Endodermal cell (in vitro differentiated cells): ENCODE measurements at regions not wholly inside any gene's neighbourhood (a gene's known extent, or its start where the extent isn't known, plus 50 kb on each side); places are given as distances from the start of the nearest gene placed in this dataset.

Source experiments
- DNase-seq: peaks from one replicate; pipeline ENCODE4 v3.0.0-alpha.2; 2017
- H3K27ac ChIP-seq: 2 replicates; pipeline ENCODE4 v1.5.1; 2013; ENCODE audit warnings: mild to moderate bottlenecking, low read depth, low read length, moderate library complexity
- H3K27me3 ChIP-seq: 2 replicates; pipeline ENCODE4 v1.6.1; 2013; ENCODE audit warnings: mild to moderate bottlenecking, low read length, moderate library complexity; ENCODE audit not compliant: insufficient read depth, control insufficient read depth, poor library complexity, severe bottlenecking
- H3K36me3 ChIP-seq: 2 replicates; pipeline ENCODE4 v1.7.0; 2013; ENCODE audit warnings: mild to moderate bottlenecking, low read length, moderate library complexity; ENCODE audit not compliant: control insufficient read depth, insufficient read depth
- H3K4me1 ChIP-seq: one replicate; pipeline ENCODE4 v1.7.0; 2013; ENCODE audit warnings: low read length; ENCODE audit not compliant: control insufficient read depth, insufficient read depth
- H3K4me3 ChIP-seq: 2 replicates; pipeline ENCODE4 v1.5.1; 2013; ENCODE audit warnings: mild to moderate bottlenecking, low read length, moderate library complexity
- H3K9ac ChIP-seq: 2 replicates; pipeline ENCODE4 v1.6.1; 2013; ENCODE audit warnings: mild to moderate bottlenecking, low read length, moderate library complexity; ENCODE audit not compliant: poor library complexity, severe bottlenecking; ENCODE audit errors: extremely low read depth
- H3K9me3 ChIP-seq: 2 replicates; pipeline ENCODE4 v1.6.1; 2013; ENCODE audit warnings: mild to moderate bottlenecking, low read length, moderate library complexity; ENCODE audit not compliant: control insufficient read depth
- H3K27ac Mint-ChIP-seq: 2 replicates; pipeline ENCODE4 v1.8.0; 2020; ENCODE audit warnings: mixed read lengths
- H3K27me3 Mint-ChIP-seq: 2 replicates; pipeline ENCODE4 v1.8.0; 2021; ENCODE audit warnings: mild to moderate bottlenecking, mixed read lengths; ENCODE audit not compliant: insufficient read depth
- H3K36me3 Mint-ChIP-seq: 2 replicates; pipeline ENCODE4 v1.8.0; 2020; ENCODE audit warnings: low read depth, mixed read lengths
- H3K4me1 Mint-ChIP-seq: 2 replicates; pipeline ENCODE4 v1.8.0; 2020; ENCODE audit warnings: mixed read lengths
- H3K4me3 Mint-ChIP-seq: 2 replicates; pipeline ENCODE4 v1.8.0; 2020; ENCODE audit warnings: mild to moderate bottlenecking, moderate library complexity, mixed read lengths
- H3K9me3 Mint-ChIP-seq: 2 replicates; pipeline ENCODE4 v1.8.0; 2020; ENCODE audit warnings: mild to moderate bottlenecking, mixed read lengths
- CTCF ChIP-seq: fragments of 200-600 bp; sonication (generic); conservative IDR thresholded peaks from 2 replicates; pipeline ENCODE4 v1.5.0; 2021; ENCODE audit warnings: antibody characterized with exemption, mild to moderate bottlenecking
- WGBS, 2 experiments: methylation state at CpG; one replicate each; pipeline versions ENCODE4 v1.1.5 to v1.1.7; 2013; ENCODE audit warnings: missing lambda C conversion rate in 2 of 2, mixed read lengths in 1 of 2; ENCODE audit not compliant: insufficient coverage in 1 of 2, insufficient read length in 1 of 2; 5-methylcytosine and 5-hydroxymethylcytosine counted together

GRCh38 chr12:84315926-84316325, 596.7 kb downstream of the SLC6A15 start:
- no peak overlapping the region for H3K4me3 ChIP-seq
- no peak overlapping the region for H3K4me3 Mint-ChIP-seq
- no peaks in the 10 kb centered on the region for H3K27me3 Mint-ChIP-seq
- no peaks in the 10 kb centered on the region for H3K27me3 ChIP-seq
- no peaks in the 10 kb centered on the region for H3K9me3 ChIP-seq
- WGBS, 2 experiments: 88% methylated on average over 1 of the region's 1 CpG; no CpG with 5 or more reads in 1 of the 2 experiments
- TF ChIP-seq CTCF: no peak
- no peaks in the 10 kb centered on the region for H3K4me1 Mint-ChIP-seq
- no peak for DNase-seq
- no peaks in the 10 kb centered on the region for H3K36me3 ChIP-seq
- no peaks in the 10 kb centered on the region for H3K36me3 Mint-ChIP-seq
- H3K9me3 Mint-ChIP-seq: peaks cover 2% of the 10 kb centered on the region
- H3K9ac ChIP-seq: no peak overlapping the region
- H3K4me1 ChIP-seq: no peaks in the 10 kb centered on the region
- no peak overlapping the region for H3K27ac Mint-ChIP-seq
- no peak overlapping the region for H3K27ac ChIP-seq

- no peak overlapping the region for H3K4me3 ChIP-seq
- H3K27me3 ChIP-seq: no peaks in the 10 kb centered on the region
- H3K9me3 ChIP-seq: no peaks in the 10 kb centered on the region
- no peak overlapping the region for H3K9ac ChIP-seq
- no peak for DNase-seq
- H3K4me1 ChIP-seq: no peaks in the 10 kb centered on the region
- H3K27ac Mint-ChIP-seq: no peak overlapping the region
- no peaks in the 10 kb centered on the region for H3K4me1 Mint-ChIP-seq
- H3K36me3 Mint-ChIP-seq: no peaks in the 10 kb centered on the region
- no peak overlapping the region for H3K27ac ChIP-seq
- no peak for TF ChIP-seq CTCF
- H3K4me3 Mint-ChIP-seq: no peak overlapping the region
- H3K27me3 Mint-ChIP-seq: no peaks in the 10 kb centered on the region
- no peaks in the 10 kb centered on the region for H3K36me3 ChIP-seq
- H3K9me3 Mint-ChIP-seq: no peaks in the 10 kb centered on the region
Observed at GRCh38 chr12:84313323-84313675, 599.3 kb downstream of the SLC6A15 start.

DNA sequence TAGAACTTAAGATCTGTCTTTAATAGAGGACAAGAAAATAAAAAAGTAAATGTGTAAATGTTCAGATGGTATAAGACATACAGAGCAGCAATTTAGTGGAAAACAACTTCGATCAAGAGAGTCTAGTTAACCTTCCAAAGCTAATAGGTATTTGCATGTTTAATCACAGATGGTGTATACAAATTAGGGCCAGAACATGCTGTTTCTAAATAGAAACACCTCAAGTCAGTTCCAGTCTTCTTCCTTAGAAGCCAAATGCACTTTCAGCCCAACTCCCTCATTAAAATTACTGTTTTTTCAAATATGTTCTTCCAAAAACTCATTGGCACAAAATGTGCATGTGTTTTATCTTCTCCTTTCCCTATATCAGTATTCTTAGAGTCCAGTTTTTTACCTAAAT, 604.4 kb downstream of the SLC6A15 start:
- TF ChIP-seq CTCF: no peak
- 89 to 100% methylated on average over 1 of the region's 1 CpG for WGBS, 2 experiments
- Mint-ChIP-seq H3K36me3 (no peaks in the 10 kb centered on the region), H3K4me3 (no peak overlapping the region), H3K4me1 (no peaks in the 10 kb centered on the region), H3K9me3 (no peaks in the 10 kb centered on the region), H3K27me3 (no peaks in the 10 kb centered on the region), H3K27ac (no peak overlapping the region)
- Histone ChIP-seq H3K9me3 (no peaks in the 10 kb centered on the region), H3K4me3 (no peak overlapping the region), H3K9ac (no peak overlapping the region), H3K4me1 (no peaks in the 10 kb centered on the region), H3K36me3 (no peaks in the 10 kb centered on the region), H3K27me3 (no peaks in the 10 kb centered on the region), H3K27ac (no peak overlapping the region)
- DNase-seq: no peak
